ENCODE measurements at regions not wholly inside any gene's neighbourhood (a gene's known extent, or its start where the extent isn't known, plus 50 kb on each side); places are given as distances from the start of the nearest gene placed in this dataset.

- in situ Hi-C loops (cut with MboI), result no loop called here
- Histone ChIP-seq H3K79me2 (ENCODE audit: insufficient read depth) (no peaks in the 10 kb centered on the region), H3K36me3 (ENCODE audit: low read depth) (no peaks in the 10 kb centered on the region), H3F3A (ENCODE audit: insufficient read depth) (no peaks in the 10 kb centered on the region), H2AFZ (no peak overlapping the region), H4K20me1 (ENCODE audit: insufficient read depth) (no peaks in the 10 kb centered on the region), H3K27me3 (replicated peaks; ENCODE audit: insufficient read depth) (no peaks in the 10 kb centered on the region), H3K4me2 (ENCODE audit: unreplicated experiment) (no peak overlapping the region), H3K9me3 (ENCODE audit: low read depth) (no peaks in the 10 kb centered on the region), H3K4me1 (ENCODE audit: insufficient read depth) (peaks cover 8% of the 10 kb centered on the region; the same call in 1 of the 2 replicates), H3K9ac (no peak overlapping the region), H3K27ac (no peak overlapping the region), H3K4me3 (no peak overlapping the region), H3K9me2 (ENCODE audit: insufficient read depth) (no peaks in the 10 kb centered on the region)
- WGBS, 2 experiments (ENCODE audit: low coverage in 1 of 2, low lambda C conversion rate in 2 of 2, missing lambda C conversion rate in 2 of 2), result 66 to 71% methylated on average over 2 of the region's 2 CpGs
- no peak for DNase-seq
- TF ChIP-seq EZH2 (IDR thresholded peaks at IDR 0.05; ENCODE audit: insufficient read depth, poor library complexity, severe bottlenecking), result no peak
- TF ChIP-seq EZH2phosphoT487 (IDR thresholded peaks at IDR 0.05; ENCODE audit: insufficient read depth, low read depth), result no peak
These were observed 1387.2 kb downstream of the STIM2 start for GRCh38 chr4:28247805-28248204.

- Histone ChIP-seq H3K4me1 (ENCODE audit: insufficient read depth) (peaks cover 8% of the 10 kb centered on the region; the same call in 1 of the 2 replicates), H2AFZ (no peak overlapping the region), H3F3A (ENCODE audit: insufficient read depth) (no peaks in the 10 kb centered on the region), H3K9ac (no peak overlapping the region), H3K9me3 (ENCODE audit: low read depth) (no peaks in the 10 kb centered on the region), H3K79me2 (ENCODE audit: insufficient read depth) (no peaks in the 10 kb centered on the region), H3K27me3 (replicated peaks; ENCODE audit: insufficient read depth) (no peaks in the 10 kb centered on the region), H3K4me3 (no peak overlapping the region), H3K27ac (no peak overlapping the region), H4K20me1 (ENCODE audit: insufficient read depth) (no peaks in the 10 kb centered on the region), H3K9me2 (ENCODE audit: insufficient read depth) (no peaks in the 10 kb centered on the region), H3K4me2 (ENCODE audit: unreplicated experiment) (no peak overlapping the region), H3K36me3 (ENCODE audit: low read depth) (no peaks in the 10 kb centered on the region)
- no peak for TF ChIP-seq EZH2 (IDR thresholded peaks at IDR 0.05; ENCODE audit: insufficient read depth, poor library complexity, severe bottlenecking)
- no peak for TF ChIP-seq EZH2phosphoT487 (IDR thresholded peaks at IDR 0.05; ENCODE audit: insufficient read depth, low read depth)
- DNase-seq, result no peak
- WGBS, 2 experiments (ENCODE audit: low coverage in 1 of 2, low lambda C conversion rate in 2 of 2, missing lambda C conversion rate in 2 of 2), result 25 to 26% methylated on average over 4 of the region's 4 CpGs
- in situ Hi-C loops (cut with MboI), result no loop called here
These were observed 1387.6 kb downstream of the STIM2 start for GRCh38 chr4:28248269-28248668.

- WGBS, 2 experiments (ENCODE audit: low coverage in 1 of 2, low lambda C conversion rate in 2 of 2, missing lambda C conversion rate in 2 of 2), result 26 to 29% methylated on average over 2 of the region's 2 CpGs
- in situ Hi-C loops (cut with MboI), result no loop called here
- Histone ChIP-seq H3K9me2 (ENCODE audit: insufficient read depth) (no peaks in the 10 kb centered on the region), H3K4me2 (ENCODE audit: unreplicated experiment) (no peak overlapping the region), H3K9me3 (ENCODE audit: low read depth) (no peaks in the 10 kb centered on the region), H3K27ac (no peak overlapping the region), H3K9ac (no peak overlapping the region), H3K4me1 (ENCODE audit: insufficient read depth) (0 out of 2 replicates have a peak, but pooled peaks cover 8% of the 10 kb centered on the region), H3F3A (ENCODE audit: insufficient read depth) (no peaks in the 10 kb centered on the region), H2AFZ (no peak overlapping the region), H3K27me3 (replicated peaks; ENCODE audit: insufficient read depth) (no peaks in the 10 kb centered on the region), H3K36me3 (ENCODE audit: low read depth) (no peaks in the 10 kb centered on the region), H3K4me3 (no peak overlapping the region), H3K79me2 (ENCODE audit: insufficient read depth) (no peaks in the 10 kb centered on the region), H4K20me1 (ENCODE audit: insufficient read depth) (no peaks in the 10 kb centered on the region)
- DNase-seq, result no peak
- TF ChIP-seq EZH2 (IDR thresholded peaks at IDR 0.05; ENCODE audit: insufficient read depth, poor library complexity, severe bottlenecking) (no peak), EZH2phosphoT487 (IDR thresholded peaks at IDR 0.05; ENCODE audit: insufficient read depth, low read depth) (no peak)
These were observed 1390.0 kb downstream of the STIM2 start for GRCh38 chr4:28250646-28251045.

GRCh38 chr4:28251831-28252230, 1391.2 kb downstream of the STIM2 start:
- in situ Hi-C loops (cut with MboI), result no loop called here
- Histone ChIP-seq H3K9me2 (ENCODE audit: insufficient read depth) (no peaks in the 10 kb centered on the region), H3K4me1 (ENCODE audit: insufficient read depth) (0 out of 2 replicates have a peak, but pooled peaks cover 8% of the 10 kb centered on the region), H3K9ac (no peak overlapping the region), H3K27ac (no peak overlapping the region), H3F3A (ENCODE audit: insufficient read depth) (no peaks in the 10 kb centered on the region), H3K4me3 (no peak overlapping the region), H2AFZ (no peak overlapping the region), H3K27me3 (replicated peaks; ENCODE audit: insufficient read depth) (no peaks in the 10 kb centered on the region), H4K20me1 (ENCODE audit: insufficient read depth) (no peaks in the 10 kb centered on the region), H3K79me2 (ENCODE audit: insufficient read depth) (no peaks in the 10 kb centered on the region), H3K9me3 (ENCODE audit: low read depth) (no peaks in the 10 kb centered on the region), H3K36me3 (ENCODE audit: low read depth) (no peaks in the 10 kb centered on the region), H3K4me2 (ENCODE audit: unreplicated experiment) (no peak overlapping the region)
- 33 to 55% methylated on average over 2 of the region's 2 CpGs for WGBS, 2 experiments (ENCODE audit: low coverage in 1 of 2, low lambda C conversion rate in 2 of 2, missing lambda C conversion rate in 2 of 2)
- TF ChIP-seq EZH2phosphoT487 (IDR thresholded peaks at IDR 0.05; ENCODE audit: insufficient read depth, low read depth) (no peak), EZH2 (IDR thresholded peaks at IDR 0.05; ENCODE audit: insufficient read depth, poor library complexity, severe bottlenecking) (no peak)
- no peak for DNase-seq

- Histone ChIP-seq H3K9me2 (ENCODE audit: insufficient read depth) (no peaks in the 10 kb centered on the region), H3K9ac (no peak overlapping the region), H3K36me3 (ENCODE audit: low read depth) (no peaks in the 10 kb centered on the region), H3K79me2 (ENCODE audit: insufficient read depth) (no peaks in the 10 kb centered on the region), H3K4me2 (ENCODE audit: unreplicated experiment) (no peak overlapping the region), H3K4me1 (ENCODE audit: insufficient read depth) (0 out of 2 replicates have a peak, but pooled peaks cover 8% of the 10 kb centered on the region), H3K4me3 (no peak overlapping the region), H3K9me3 (ENCODE audit: low read depth) (no peaks in the 10 kb centered on the region), H3F3A (ENCODE audit: insufficient read depth) (no peaks in the 10 kb centered on the region), H4K20me1 (ENCODE audit: insufficient read depth) (no peaks in the 10 kb centered on the region), H3K27me3 (replicated peaks; ENCODE audit: insufficient read depth) (no peaks in the 10 kb centered on the region), H3K27ac (no peak overlapping the region), H2AFZ (no peak overlapping the region)
- DNase-seq, result no peak
- WGBS, 2 experiments (ENCODE audit: low coverage in 1 of 2, low lambda C conversion rate in 2 of 2, missing lambda C conversion rate in 2 of 2), result 33 to 38% methylated on average over 3 of the region's 3 CpGs
- in situ Hi-C loops (cut with MboI), result no loop called here
- no peak for TF ChIP-seq EZH2 (IDR thresholded peaks at IDR 0.05; ENCODE audit: insufficient read depth, poor library complexity, severe bottlenecking)
- no peak for TF ChIP-seq EZH2phosphoT487 (IDR thresholded peaks at IDR 0.05; ENCODE audit: insufficient read depth, low read depth)
These were observed 1393.4 kb downstream of the STIM2 start for GRCh38 chr4:28254003-28254402.
